MM.1S (cell line): ENCODE measurements at regions not wholly inside any gene's neighbourhood (a gene's known extent, or its start where the extent isn't known, plus 50 kb on each side); places are given as distances from the start of the nearest gene placed in this dataset.

Source experiments
- EZH2 ChIP-seq: fragments of 300-600 bp; sonication (generic); optimal IDR thresholded peaks from 2 replicates; pipeline ENCODE3; 2017; ENCODE audit warnings: low read depth, mild to moderate bottlenecking, antibody characterized with exemption, low read length, mixed read lengths
- TF ChIP-seq, protein P1 (sequence below): fragments of 300-600 bp; sonication (generic); IDR thresholded peaks from 2 replicates; pipeline ENCODE4 v1.5.1; 2016; ENCODE audit warnings: antibody characterized with exemption, low read length, mixed read lengths

DNA sequence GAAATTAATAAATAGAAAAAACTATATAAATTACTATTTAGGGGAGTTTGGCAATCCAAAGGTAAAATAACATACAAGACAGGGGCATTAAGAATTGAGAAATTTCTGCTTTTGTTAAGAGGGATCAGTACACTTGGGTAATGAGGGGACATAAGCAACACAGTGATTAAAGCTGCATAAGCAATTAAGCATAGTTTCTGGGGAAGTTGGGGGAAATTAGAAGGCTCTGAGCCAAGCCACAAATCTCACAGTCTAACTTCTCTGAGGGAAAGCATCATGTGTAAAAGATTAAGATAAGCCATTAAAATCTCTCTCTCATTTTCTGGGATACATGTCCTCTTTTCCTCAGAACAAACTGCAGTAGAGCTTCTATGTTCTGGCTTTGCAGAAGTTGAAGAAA, 533.9 kb upstream of the LRFN5 start:
- no peak for TF ChIP-seq EZH2
- TF ChIP-seq, protein P1, sequence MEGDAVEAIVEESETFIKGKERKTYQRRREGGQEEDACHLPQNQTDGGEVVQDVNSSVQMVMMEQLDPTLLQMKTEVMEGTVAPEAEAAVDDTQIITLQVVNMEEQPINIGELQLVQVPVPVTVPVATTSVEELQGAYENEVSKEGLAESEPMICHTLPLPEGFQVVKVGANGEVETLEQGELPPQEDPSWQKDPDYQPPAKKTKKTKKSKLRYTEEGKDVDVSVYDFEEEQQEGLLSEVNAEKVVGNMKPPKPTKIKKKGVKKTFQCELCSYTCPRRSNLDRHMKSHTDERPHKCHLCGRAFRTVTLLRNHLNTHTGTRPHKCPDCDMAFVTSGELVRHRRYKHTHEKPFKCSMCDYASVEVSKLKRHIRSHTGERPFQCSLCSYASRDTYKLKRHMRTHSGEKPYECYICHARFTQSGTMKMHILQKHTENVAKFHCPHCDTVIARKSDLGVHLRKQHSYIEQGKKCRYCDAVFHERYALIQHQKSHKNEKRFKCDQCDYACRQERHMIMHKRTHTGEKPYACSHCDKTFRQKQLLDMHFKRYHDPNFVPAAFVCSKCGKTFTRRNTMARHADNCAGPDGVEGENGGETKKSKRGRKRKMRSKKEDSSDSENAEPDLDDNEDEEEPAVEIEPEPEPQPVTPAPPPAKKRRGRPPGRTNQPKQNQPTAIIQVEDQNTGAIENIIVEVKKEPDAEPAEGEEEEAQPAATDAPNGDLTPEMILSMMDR = no peak
